ENCODE measurements at regions not wholly inside any gene's neighbourhood (a gene's known extent, or its start where the extent isn't known, plus 50 kb on each side); places are given as distances from the start of the nearest gene placed in this dataset.

DNA sequence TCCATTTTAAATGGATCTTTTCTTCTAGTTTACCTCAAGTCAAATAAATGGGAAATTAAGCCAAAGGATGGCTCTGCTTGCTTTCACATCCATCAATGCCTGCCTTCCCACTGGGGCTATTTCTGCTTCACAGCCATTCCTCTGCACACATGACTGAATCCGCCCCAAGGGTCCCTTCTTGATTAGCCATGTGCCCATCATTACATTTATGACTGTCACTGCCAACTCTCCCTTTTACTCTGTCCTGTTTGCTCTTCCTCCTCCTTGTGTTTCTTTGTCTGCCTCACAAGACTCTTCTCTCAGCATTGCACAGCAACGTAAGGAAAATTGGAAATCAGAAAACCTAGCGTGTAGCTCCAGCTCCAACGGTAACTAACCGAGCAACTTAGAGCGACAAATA lies 410.2 kb downstream of the TBC1D4 start:
- TF ChIP-seq, protein P1, sequence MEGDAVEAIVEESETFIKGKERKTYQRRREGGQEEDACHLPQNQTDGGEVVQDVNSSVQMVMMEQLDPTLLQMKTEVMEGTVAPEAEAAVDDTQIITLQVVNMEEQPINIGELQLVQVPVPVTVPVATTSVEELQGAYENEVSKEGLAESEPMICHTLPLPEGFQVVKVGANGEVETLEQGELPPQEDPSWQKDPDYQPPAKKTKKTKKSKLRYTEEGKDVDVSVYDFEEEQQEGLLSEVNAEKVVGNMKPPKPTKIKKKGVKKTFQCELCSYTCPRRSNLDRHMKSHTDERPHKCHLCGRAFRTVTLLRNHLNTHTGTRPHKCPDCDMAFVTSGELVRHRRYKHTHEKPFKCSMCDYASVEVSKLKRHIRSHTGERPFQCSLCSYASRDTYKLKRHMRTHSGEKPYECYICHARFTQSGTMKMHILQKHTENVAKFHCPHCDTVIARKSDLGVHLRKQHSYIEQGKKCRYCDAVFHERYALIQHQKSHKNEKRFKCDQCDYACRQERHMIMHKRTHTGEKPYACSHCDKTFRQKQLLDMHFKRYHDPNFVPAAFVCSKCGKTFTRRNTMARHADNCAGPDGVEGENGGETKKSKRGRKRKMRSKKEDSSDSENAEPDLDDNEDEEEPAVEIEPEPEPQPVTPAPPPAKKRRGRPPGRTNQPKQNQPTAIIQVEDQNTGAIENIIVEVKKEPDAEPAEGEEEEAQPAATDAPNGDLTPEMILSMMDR (IDR thresholded peaks at IDR 0.05; ENCODE audit: insufficient read depth, low read length): no peak
- no peak overlapping the region for H3K4me3 ChIP-seq (ENCODE audit: low read depth, low read length)
- DNase-seq (ENCODE audit: low read depth): no peak

DNA sequence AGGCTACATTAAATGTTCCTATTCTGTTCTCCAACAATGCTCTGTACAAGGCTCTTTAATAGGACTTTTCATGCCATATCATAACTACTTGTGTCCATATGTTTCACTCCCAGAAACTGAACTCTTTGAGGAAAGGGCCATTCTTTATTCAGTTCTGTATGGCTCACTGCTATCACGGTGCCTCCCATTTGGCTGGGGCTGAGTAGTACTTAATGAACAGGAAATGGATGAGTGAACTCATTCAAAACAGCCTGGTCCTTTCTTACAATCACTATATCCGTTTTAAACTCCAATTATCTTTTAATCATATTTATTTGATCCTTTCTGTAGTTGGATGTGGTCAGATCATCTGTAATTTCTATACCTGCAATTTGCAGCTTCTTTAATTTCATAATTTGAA lies 410.6 kb downstream of the TBC1D4 start:
- TF ChIP-seq, protein P1 (IDR thresholded peaks at IDR 0.05; ENCODE audit: insufficient read depth, low read length): no peak
- H3K4me3 ChIP-seq (ENCODE audit: low read depth, low read length): no peak overlapping the region
- no peak for DNase-seq (ENCODE audit: low read depth)

DNA sequence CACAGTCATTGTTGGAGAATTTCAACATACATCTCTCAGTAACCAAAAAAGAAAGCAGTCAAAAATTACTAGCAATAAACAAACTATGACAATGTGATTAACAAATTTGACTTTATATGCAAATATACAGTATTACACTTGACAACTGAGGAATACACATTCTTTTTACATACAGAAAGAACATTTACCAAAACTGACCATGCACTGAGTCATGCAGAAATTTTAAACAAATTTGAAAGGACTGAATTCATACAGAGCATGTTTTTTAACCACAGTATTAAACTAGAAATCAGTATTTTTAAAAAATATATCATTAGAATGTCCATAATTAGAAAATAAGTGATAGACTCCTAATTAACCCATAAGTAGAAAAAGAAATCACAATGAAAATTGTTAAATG lies 420.1 kb downstream of the TBC1D4 start:
- TF ChIP-seq, protein P1 (IDR thresholded peaks at IDR 0.05; ENCODE audit: insufficient read depth, low read length): no peak
- H3K4me3 ChIP-seq (ENCODE audit: low read depth, low read length): no peak overlapping the region
- DNase-seq (ENCODE audit: low read depth): no peak

DNA sequence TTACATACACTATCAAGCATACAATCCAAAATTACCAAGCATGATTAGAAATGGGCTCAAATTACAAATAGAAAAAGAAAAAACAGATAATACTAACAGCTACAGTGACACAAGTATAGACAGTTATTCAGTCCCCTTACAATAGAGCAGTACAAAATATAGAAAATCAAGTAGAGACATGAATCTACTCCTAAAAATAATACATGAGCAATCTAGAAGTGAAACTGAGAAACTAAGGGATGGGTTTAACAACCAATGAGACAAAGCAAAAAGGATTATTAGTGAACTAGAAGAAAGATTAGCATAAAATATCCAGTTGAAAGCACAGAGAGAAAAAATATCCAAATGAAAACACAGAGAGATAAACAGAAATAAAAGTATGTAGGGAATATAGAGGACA lies 426.7 kb downstream of the TBC1D4 start:
- H3K4me3 ChIP-seq (ENCODE audit: low read depth, low read length): no peak overlapping the region
- no peak for DNase-seq (ENCODE audit: low read depth)
- TF ChIP-seq, protein P1 (IDR thresholded peaks at IDR 0.05; ENCODE audit: insufficient read depth, low read length): no peak

DNA sequence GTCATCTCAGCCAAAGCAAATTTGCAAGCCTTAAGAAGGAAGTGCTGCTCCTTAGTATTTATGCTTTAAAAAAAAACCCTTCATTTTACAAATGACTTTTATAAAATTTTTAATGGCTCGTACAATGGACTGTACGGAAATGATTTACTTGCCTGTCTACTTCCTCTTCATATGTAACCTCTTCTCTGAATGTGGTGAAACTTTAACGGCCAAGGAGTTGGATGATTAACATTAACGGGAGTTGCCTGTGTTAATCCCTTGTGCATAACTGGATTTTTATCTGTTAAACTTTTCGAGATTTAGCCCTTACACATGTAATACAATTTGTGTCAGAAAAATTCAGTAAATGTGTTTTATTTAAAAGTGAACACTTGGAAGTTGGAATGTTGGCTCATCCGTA lies 429.4 kb downstream of the TBC1D4 start:
- DNase-seq (ENCODE audit: low read depth): no peak
- H3K4me3 ChIP-seq (ENCODE audit: low read depth, low read length): no peak overlapping the region
- TF ChIP-seq, protein P1 (IDR thresholded peaks at IDR 0.05; ENCODE audit: insufficient read depth, low read length): no peak

DNA sequence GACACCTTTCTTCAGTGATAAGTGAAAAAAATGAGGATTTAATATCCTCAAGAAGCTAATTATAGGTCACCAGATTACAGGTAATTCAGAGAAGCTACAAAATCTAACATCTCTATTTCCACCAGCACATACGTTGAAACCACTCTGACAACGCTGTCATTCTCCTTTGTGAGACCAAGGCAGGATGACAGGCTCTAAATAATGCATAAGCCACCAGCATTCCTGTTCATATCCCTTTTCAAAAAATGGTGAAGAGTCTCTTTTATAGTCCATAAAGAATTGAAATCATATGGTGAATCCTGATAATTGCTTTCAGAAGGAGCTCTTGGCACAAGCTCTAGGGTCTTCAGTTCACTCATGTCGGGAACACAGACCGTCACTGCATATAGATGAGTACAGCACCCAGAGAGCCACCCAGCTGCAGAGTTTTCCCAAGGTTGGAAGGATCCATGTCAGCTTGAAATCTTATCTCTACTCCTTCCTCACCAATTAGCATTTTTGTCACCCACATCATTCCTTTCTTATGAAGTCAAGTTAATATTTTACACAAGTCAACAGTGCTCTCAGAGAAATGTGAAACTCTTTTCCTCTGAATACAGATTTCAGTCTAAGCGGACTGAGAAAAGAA lies 431.4 kb downstream of the TBC1D4 start:
- TF ChIP-seq, protein P1 (IDR thresholded peaks at IDR 0.05; ENCODE audit: insufficient read depth, low read length): no peak
- DNase-seq (ENCODE audit: low read depth): peak; percentile 3
- no peak overlapping the region for H3K4me3 ChIP-seq (ENCODE audit: low read depth, low read length)

DNA sequence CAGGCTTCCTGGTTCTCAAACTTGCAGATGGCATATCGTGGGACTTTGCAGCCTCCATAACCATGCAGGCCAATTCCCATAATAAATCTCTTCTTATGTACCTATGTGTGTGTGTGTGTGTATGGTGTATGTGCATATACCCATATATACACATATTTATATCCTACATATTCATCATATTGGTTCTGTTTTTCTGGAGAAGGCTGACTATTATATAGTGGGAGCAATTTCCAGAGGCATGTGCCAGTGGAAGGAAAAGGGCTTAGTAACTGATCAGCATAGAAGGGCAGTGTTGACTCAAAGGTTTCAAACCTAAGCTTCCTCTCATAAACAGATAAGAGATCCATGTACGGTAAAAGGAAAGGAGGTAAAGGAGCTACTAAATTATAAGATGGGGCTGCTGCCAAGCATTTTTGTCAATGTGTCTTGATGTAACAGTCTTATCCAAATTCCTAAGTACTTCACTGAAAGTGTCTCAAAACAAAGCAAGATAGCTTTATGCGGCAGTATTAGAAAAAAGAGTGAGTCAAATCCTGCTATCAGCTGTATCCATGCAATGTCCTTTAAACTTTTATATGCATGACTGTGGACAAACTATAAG lies 432.1 kb downstream of the TBC1D4 start:
- DNase-seq (ENCODE audit: low read depth): no peak
- TF ChIP-seq, protein P1 (IDR thresholded peaks at IDR 0.05; ENCODE audit: insufficient read depth, low read length): no peak

More for the DNA sequence above, 432.1 kb downstream of the TBC1D4 start:
- no peak overlapping the region for H3K4me3 ChIP-seq (ENCODE audit: low read depth, low read length)
